Sciatic nerve (tissue), 2 donors: ENCODE measurements at regions not wholly inside any gene's neighbourhood (a gene's known extent, or its start where the extent isn't known, plus 50 kb on each side); places are given as distances from the start of the nearest gene placed in this dataset.
"Not testable (repeated sequence)": the region's sequence is repeated elsewhere in the genome, so short reads cannot be mapped to it uniquely, and the experiment has no call there.

Experiments
- ATAC-seq: fragments of 200-7000 bp; cut with Tn5 transposase; one replicate; pipeline ENCODE4 v1.9.1; 2020; ENCODE audit warnings: mild to moderate bottlenecking, moderate library complexity
- DNase-seq: peaks from one replicate; pipeline ENCODE4 v3.0.0-alpha.2; 2020; ENCODE audit warnings: low spot score
- intact Hi-C: fragments of 100-400 bp; cut with DNase I; formaldehyde crosslinking; loops from one replicate; pipeline ENCODE4 v1.14.2; 2022
- donor health status: DM: no; HTN: no; CAD: no.
- donor health status: DM: no; HTN: no; CAD: no.

DNA sequence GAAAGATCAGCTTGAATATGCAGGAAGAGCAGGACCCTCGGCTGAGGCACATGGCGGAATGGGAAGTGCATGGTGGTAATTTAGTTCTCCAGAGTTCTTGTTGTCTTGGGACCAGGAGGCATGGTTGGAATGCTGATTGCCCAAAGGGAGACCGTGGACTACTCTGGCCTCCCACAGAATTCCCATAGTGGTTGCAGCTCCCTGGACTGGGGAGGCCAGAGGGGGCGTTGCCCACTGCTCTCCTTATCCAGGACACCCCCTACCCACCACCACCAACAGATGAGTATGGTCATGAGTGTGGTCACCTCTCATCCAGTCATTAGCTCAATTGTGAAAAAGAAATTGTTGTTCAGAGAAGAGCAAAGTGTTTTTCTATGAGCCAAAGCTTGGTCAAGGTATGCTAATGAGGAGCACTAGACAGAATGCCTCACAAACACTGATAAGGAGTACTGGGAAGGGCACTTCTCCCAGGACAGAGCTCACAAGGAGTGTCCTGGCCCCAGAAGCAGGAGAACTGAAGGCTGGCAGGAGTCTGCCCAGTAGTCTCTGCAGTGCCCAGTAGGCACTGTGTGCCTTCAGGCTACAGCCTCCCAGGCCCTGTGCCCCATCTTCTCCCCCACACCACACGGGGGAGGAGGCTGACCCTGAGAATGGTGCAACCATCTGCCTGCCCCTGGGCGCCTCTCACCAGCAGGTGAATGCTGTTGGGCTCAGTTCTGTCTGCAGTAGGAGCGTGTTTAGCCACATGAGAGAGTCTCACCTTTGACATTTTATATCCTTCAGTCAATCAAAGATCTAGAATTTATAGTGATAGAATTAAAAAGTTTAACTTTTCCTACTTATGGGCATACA is 51.4 kb upstream of the NEK3 start:
- intact Hi-C loops, DNase-seq, ATAC-seq: not testable (repeated sequence)
